Uterus (tissue), 3 donors: ENCODE measurements at regions not wholly inside any gene's neighbourhood (a gene's known extent, or its start where the extent isn't known, plus 50 kb on each side); places are given as distances from the start of the nearest gene placed in this dataset.
A peak's percentile ranks its signal among the peaks of the same experiment; 100 is the strongest.

ENCODE experiments used
- DNase-seq, 2 donors: peaks; one replicate each; pipeline ENCODE4 v3.0.0-alpha.2; 2019 to 2020
- H3K27ac ChIP-seq, 2 donors: fragments of 200-600 bp; sonication (generic); 1 replicate in 1 of 2; 2 replicates in 1 of 2; pipeline ENCODE4 v1.5.1; 2016 to 2018
- H3K27me3 ChIP-seq, 2 donors: fragments of 200-600 bp; sonication (generic); one replicate each; pipeline ENCODE4 v1.5.1; 2018 to 2019; ENCODE audit warnings: control low read depth in 1 of 2
- H3K36me3 ChIP-seq, 2 donors: fragments of 200-600 bp; sonication (generic); one replicate each; pipeline ENCODE4 v1.5.1; 2019; ENCODE audit warnings: control low read depth in 1 of 2
- H3K4me1 ChIP-seq, 2 donors: fragments of 200-600 bp; sonication (generic); one replicate each; pipeline ENCODE4 v1.5.1; 2018 to 2019; ENCODE audit warnings: control low read depth in 1 of 2
- H3K4me3 ChIP-seq, 2 donors: fragments of 200-600 bp; sonication (generic); 1 replicate in 1 of 2; 2 replicates in 1 of 2; pipeline ENCODE4 v1.5.1; 2018 to 2019; ENCODE audit warnings: mild to moderate bottlenecking in 1 of 2
- H3K9me3 ChIP-seq, 2 donors: fragments of 200-600 bp; sonication (generic); one replicate each; pipeline ENCODE4 v1.5.1; 2019; ENCODE audit warnings: control low read depth in 1 of 2
- CTCF ChIP-seq, 4 experiments: fragments of 200-600 bp in 2 of 4; fragments of 450-650 bp in 2 of 4; sonication (generic) in 2 of 4; IDR thresholded peaks; one replicate each; pipeline ENCODE4 v1.5.1; 2016 to 2019; ENCODE audit warnings: antibody characterized with exemption in 4 of 4, mild to moderate bottlenecking in 2 of 4, moderate library complexity in 1 of 4
- POLR2A ChIP-seq, 2 donors: fragments of 450-650 bp; IDR thresholded peaks; one replicate each; pipeline ENCODE4 v1.6.1; 2016; ENCODE audit warnings: antibody characterized with exemption in 2 of 2, mild to moderate bottlenecking in 1 of 2, moderate library complexity in 1 of 2
- intact Hi-C: fragments of 100-400 bp; cut with DNase I; formaldehyde crosslinking; loops from one replicate; pipeline ENCODE4 v1.15.1; 2023; ENCODE audit warnings: low total_unique reads
- donor health status: DM: yes; HTN: yes; CAD: no.

- Histone ChIP-seq H3K4me1 (no peaks in the 10 kb centered on the region), H3K36me3 (no peaks in the 10 kb centered on the region), H3K9me3 (no peaks in the 10 kb centered on the region), H3K4me3 (no peak overlapping the region), H3K27me3 (no peaks in the 10 kb centered on the region), H3K27ac (no peak overlapping the region)
- intact Hi-C loops = no loop called here
- TF ChIP-seq POLR2A (IDR thresholded peaks at IDR 0.05) (no peak), CTCF (IDR thresholded peaks at IDR 0.05) (no peak)
- DNase-seq = no peak
These were observed 134.0 kb upstream of the PHACTR1 start for GRCh38 chr6:12582421-12583110.

DNA sequence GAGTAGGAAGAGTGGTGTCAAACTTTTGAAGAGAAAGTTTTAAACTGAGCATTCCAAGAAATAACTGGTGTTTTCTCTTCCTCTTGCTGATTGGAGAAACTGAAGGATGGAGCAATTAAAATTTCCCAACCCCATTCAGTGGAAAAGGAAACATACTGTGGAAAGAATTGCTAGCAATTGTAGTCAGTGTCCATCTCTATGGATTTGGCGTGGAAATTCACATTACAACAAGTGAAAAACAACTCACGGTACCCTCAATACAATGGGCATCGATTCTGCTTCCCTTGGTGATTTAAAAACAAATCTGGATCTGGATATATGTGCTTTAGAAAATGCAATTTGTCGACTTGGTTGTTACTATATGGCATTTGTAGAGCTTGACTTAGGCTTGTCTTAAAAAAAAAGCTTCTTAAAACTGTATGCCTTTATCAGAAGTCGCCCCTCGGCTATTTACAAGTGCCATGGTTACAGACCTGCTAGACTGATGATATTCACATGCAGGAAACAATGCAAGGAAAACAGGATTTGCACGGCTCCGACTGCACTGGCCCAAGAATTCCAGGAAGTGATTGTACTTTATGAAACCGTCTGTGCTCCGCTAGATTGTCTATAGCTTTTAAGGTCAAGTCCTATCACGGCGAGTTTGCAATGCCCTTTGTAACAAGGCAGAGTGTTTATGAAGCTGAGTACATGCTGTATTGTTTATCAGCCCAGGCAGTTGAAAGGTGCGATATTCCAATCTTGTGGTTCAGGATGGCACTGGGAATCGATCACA lies 131.7 kb upstream of the PHACTR1 start:
- TF ChIP-seq POLR2A (IDR thresholded peaks at IDR 0.05) (no peak), CTCF (IDR thresholded peaks at IDR 0.05) (no peak)
- no peak overlapping the region for H3K4me3 ChIP-seq
- no peaks in the 10 kb centered on the region for H3K36me3 ChIP-seq
- H3K27me3 ChIP-seq = no peaks in the 10 kb centered on the region
- intact Hi-C loops = no loop called here
- H3K4me1 ChIP-seq = no peaks in the 10 kb centered on the region
- H3K9me3 ChIP-seq = no peaks in the 10 kb centered on the region
- H3K27ac ChIP-seq = no peak overlapping the region
- DNase-seq = no peak

GRCh38 chr6:12585497-12585958 lies 131.0 kb upstream of the PHACTR1 start:
- Histone ChIP-seq H3K4me1 (no peaks in the 10 kb centered on the region), H3K9me3 (no peaks in the 10 kb centered on the region), H3K27ac (no peak overlapping the region), H3K4me3 (no peak overlapping the region), H3K27me3 (no peaks in the 10 kb centered on the region), H3K36me3 (no peaks in the 10 kb centered on the region)
- TF ChIP-seq CTCF (IDR thresholded peaks at IDR 0.05) = no peak
- TF ChIP-seq POLR2A (IDR thresholded peaks at IDR 0.05) = no peak
- intact Hi-C loops = no loop called here
- peak in 1 of 2 donors; percentile 22 for DNase-seq

DNA sequence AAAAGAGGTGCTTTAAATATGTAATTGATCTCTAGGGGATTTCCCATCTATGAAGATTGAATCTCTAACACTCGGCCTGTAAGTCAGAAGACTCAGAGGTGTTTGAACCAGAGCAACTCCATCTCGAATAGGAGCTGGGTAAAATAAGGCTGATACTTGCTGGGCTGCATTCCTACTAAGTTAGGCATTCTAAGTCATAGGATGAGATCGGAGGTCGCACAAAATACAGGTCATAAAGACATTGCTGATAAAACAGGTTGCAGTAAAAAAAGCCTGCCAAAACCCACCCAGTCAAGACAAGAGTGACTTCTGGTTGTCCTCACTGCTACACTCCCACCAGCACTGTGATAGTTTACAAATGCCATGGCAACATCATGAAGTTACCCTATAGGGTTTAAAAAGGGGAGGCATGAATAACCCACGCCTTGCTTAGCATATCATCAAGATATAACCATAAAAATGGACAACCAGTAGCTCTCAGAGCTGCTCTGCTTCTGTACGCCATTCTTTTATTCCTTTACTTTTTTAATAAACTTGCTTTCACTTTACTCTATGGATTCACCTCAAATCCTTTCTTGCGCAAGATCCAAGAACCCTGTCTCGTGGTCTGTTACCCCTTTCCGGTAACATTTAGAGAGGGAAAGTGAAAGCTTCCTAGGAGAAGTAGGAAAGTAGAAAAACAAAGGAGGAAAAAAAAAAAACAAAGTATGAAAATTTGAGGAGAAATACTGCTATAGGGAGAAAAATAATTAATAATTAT lies 129.7 kb upstream of the PHACTR1 start:
- intact Hi-C loops = no loop called here
- no peaks in the 10 kb centered on the region for H3K4me1 ChIP-seq
- no peak for DNase-seq
- no peak overlapping the region for H3K4me3 ChIP-seq
- H3K36me3 ChIP-seq = no peaks in the 10 kb centered on the region
- H3K9me3 ChIP-seq = no peaks in the 10 kb centered on the region
- TF ChIP-seq CTCF (IDR thresholded peaks at IDR 0.05) (no peak), POLR2A (IDR thresholded peaks at IDR 0.05) (no peak)
- no peak overlapping the region for H3K27ac ChIP-seq
- H3K27me3 ChIP-seq = no peaks in the 10 kb centered on the region
